GM19463 (cell line): ENCODE measurements at regions not wholly inside any gene's neighbourhood (a gene's known extent, or its start where the extent isn't known, plus 50 kb on each side); places are given as distances from the start of the nearest gene placed in this dataset.

ENCODE experiments used
- ATAC-seq: cut with Tn5 transposase; IDR thresholded peaks from one replicate; pipeline ENCODE4 v1.9.1; 2021; ENCODE audit warnings: mild to moderate bottlenecking, moderate library complexity; ENCODE audit not compliant: unreplicated experiment

DNA sequence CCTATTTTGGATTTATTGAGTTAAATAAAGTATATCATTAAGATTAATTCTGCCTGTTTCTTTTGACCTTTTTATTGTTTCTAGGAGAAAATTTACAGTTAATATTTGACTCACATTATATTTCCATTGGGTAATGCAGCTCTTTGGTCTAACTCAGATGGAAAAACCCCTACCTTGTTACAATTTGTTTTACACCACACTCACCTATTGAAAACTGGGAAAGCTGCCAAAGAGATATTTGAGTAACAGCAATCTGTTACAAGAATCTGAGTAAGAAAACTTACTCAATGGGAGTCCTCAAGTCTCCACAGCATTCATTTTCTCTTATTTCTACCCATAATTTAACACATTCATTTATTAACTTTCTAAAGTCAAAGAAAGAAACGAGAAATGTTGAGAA is 108.0 kb upstream of the TLL1 start:
- no peak for ATAC-seq

DNA sequence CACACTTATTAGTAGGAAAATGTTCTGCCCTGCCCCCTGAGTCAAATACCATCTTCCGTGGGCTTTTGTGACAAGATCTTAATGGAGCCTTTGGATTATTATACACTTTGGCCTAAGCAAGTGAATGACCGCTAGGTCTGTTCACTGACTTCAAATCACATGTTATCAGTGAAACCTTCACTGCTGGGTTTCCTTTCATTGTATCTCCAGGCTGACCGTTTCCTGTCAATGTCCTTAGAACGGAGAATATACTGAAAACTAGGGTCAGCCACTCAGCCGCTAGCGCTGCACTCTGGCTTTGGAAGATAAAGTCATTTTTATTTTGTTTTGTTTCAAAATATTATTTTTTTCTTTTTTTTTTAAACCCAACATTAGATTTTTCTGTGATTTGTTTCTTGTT is 107.0 kb upstream of the TLL1 start:
- no peak for ATAC-seq

DNA sequence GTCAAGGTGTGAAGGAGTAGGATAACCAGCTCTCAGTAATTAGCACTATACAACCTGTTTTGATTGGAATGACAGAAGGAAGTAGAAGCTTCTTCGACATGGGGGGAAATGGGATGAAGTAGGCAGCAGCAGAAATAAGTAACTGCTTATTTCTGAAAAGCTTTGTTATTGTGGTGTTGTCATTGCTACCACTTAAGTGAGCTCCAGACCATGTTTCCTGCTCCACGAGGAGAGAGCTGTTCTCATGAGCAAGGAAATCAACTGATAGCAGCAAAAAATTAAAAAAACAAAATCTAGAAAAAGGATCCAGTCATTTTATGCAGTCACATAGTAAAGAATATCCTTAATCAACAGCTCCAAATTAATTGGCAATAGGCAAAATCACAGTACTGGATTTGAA is 106.1 kb upstream of the TLL1 start:
- ATAC-seq = no peak

DNA sequence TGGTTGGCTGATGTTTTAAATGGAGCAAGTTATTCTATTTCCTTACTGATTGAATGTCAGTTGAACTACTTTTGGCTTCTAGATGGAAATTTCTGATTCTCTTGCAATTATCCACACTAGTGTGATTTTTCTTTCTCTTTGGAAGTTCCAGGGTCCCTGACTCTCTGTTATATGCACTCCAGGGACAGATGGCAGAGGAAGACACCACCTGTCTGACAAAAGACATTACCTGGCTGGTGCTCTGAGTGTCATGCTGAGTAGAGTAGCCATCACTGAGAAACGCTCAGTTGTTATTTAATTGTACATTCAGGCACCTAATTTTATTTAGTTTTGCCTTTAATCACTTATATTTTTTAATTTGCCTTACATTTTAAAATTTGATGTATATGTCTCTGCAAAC is 105.4 kb upstream of the TLL1 start:
- ATAC-seq = no peak

- ATAC-seq = no peak
Observed at GRCh38 chr4:165768281-165768680, 104.8 kb upstream of the TLL1 start.

- ATAC-seq = no peak
Observed at GRCh38 chr4:165774326-165774725, 98.7 kb upstream of the TLL1 start.

DNA sequence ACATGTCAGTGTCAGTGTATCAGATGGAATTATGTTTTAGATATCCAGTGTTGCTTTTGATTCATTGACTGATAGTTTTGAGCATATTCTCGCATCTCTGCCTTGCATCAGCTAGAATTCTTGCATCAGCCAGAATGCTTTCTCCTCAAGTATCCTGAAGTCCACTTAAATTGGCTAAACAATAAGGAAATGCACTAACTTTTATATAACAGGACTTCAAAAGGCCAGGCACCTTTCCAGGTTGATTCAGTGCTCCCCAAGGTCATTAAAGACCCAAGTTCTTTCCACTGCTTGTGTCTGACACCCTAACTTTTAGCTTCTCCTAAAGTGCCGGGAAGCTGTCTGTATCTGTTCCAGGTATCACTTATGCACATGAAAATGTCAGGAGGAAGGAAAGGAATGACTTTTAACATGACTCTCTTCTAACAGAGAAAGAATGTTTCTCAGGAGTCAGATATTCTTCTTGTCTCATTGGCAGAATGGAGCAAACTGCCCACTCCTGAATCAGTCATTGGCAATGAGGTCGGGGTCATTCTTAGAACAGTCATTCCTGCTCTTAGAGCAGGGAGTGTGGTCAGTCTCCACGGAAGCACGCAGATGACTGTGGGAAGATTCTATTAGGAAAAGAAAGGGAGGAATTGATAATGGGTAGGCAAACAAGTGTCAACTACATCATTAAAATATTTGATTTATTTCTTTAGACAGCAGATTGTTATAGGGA is 92.9 kb upstream of the TLL1 start:
- ATAC-seq = no peak

- ATAC-seq = no peak
Observed at GRCh38 chr4:165780735-165781134, 92.3 kb upstream of the TLL1 start.

DNA sequence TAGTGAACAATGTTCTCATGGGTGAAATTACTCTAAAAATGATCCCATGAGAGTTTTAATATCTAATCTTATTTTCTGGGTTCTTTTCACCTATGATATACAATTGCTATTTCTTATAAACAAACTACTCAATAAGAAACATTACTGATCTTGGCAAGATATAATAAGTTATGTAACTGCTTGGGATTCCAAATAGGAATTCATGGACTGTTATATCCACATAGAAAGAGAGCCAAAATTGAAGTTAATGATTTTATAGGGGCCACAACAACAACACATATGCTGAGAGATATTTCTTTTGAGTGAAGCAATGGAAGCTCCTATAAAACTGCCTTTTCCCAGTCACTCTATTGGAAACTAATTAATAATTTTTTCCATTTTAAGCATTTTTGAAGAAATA is 90.4 kb upstream of the TLL1 start:
- no peak for ATAC-seq

DNA sequence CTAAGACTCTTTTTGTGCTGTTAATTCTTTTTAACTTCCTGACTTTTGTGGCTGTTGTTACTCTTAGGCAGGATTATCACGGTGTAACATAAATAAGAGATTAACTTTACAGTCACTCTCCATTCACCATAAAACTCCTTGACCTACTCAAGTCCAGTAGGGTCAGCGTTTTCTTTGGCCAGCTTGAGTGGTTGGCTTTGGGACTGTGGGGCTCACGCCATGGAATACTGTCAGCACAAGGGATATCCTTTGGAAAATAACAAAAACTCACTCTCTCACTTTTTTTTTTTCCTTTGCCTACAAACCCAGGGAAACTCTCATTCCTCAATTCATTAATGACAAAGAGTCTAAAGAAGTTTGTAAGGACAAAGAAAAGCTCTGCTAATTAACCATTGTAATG is 89.4 kb upstream of the TLL1 start:
- ATAC-seq = no peak

- no peak for ATAC-seq
Observed at GRCh38 chr4:165784672-165785071, 88.4 kb upstream of the TLL1 start.

DNA sequence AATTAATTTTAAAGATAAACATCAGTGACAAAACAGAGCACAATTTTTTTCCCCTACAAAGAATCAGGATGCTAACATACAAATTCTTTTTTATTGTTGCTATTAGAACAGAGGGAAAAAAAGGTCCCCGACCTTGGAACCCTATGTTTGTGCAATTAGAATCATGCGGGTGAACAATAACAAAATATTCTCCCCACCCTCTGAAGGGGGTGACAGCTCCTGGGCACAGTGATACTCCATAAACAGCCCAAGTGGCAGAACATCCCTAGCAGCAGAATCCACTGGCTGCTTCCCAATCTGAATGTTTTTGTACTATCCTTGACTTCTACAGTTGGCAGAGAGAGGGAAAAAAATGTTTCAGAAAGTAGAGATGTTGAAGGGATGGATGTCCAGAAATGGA is 87.7 kb upstream of the TLL1 start:
- ATAC-seq = no peak

DNA sequence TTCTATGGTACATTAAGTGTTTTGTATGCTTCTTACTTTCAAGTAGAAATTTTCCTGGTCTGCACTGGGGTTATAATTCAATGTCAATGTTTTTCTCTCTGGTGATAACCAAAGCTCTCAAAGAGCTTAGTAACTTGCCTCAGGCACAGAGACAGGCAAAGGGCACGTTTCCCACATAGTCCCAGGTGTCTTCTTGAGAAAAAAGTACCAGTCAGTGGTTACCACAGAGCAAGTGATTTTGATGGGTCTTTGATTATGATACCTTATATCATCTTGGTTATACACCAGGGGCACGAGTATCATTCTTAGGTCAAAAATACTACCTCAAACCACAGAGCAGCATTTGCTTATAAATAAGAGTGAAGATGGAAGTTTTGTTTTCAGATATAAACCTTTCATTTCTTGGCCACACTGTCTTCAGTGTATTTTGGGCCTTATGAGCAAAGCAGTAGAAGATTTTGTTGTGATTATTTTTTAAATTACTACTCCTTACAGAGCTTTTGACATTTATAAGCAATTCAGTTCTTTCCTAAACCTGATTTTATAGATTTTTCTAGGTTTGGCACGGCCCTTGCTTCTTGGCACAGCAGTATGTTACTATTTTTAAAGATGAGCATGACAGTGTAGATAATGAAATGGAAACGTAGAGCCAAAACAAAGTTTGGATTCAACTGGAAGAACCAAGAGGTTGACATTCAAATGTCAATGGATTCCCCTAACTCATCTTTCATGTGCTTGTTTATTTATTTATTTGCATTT is 85.3 kb upstream of the TLL1 start:
- no peak for ATAC-seq

- no peak for ATAC-seq
Observed at GRCh38 chr4:165788686-165789463, 84.2 kb upstream of the TLL1 start.

- no peak for ATAC-seq
Observed at GRCh38 chr4:165793236-165793635, 79.8 kb upstream of the TLL1 start.

GRCh38 chr4:165794834-165795233 is 78.2 kb upstream of the TLL1 start:
- ATAC-seq = no peak

DNA sequence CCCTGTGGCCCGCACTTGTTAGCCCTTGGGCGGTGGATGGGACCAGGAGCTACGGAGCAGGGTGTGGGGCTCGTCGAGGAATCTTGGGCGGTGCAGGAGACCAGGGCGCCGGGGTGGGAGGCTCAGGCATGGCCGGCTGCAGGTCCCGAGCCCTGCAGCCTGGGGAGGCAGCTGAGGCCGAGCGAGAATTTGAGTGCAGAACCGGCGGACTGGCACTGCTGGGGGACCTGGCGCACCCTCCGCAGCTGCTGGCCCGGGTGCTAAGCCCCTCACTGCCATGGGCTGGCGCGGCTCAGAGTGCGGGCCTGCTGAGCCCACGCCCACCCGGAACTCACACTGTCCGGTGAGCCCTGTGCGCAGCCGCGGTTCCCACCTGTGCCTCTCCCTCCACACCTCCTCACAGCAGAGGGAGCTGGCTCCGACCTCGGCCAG is 73.6 kb upstream of the TLL1 start:
- no peak for ATAC-seq

DNA sequence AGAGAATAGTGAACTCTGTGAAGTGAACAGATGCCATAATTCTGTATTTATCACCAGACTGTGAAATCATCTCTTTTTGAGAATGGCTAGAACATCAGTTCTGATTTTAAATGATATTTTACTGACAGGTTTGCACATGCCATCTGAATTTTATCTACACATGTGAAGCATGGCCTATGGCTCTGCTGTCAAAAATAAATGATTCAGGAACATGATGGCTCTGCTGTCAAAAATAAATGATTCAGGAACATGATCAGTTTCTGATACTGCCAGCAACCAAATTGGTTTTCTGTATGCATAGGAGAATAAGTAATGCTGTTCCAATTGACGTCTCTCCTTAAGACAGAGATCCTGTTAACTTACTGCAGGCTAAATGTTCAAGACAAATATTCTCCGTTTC is 70.6 kb upstream of the TLL1 start:
- ATAC-seq = no peak

DNA sequence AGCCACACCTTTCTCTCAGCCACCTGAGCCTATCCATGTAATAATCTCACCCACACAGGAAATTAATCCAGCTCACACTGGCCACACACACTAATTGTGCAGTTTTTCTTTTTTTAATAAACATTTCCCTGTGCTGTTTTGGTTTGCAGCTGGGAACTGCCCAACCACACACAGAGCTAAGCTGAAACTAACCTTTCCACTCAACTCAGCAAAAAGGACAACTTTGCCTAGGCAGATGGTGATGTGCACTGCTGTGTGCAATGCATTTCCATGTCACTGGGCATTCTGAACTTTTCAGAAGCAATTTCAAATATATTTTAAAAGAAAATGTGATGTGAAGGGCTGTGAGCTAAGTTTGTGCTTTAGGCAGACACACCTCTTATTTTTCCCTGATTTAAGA is 70.0 kb upstream of the TLL1 start:
- no peak for ATAC-seq

DNA sequence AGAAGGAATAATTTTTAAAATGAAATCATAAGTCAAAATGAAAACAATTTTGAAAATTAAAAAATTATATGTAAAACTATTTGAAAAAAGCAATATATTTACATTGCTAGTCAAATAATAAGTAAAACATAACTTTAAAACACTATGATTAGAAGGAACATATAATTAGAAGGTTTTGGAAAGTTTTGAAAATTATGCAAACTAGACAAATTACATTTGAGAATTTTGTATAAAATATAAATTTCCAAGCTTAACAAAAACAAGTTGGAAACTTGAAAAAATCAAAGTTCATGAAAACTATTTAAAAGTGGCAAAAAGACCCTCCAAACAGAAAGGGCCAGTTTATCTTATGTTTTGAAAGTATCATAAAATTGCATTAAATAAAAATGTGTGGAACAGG is 67.6 kb upstream of the TLL1 start:
- no peak for ATAC-seq

DNA sequence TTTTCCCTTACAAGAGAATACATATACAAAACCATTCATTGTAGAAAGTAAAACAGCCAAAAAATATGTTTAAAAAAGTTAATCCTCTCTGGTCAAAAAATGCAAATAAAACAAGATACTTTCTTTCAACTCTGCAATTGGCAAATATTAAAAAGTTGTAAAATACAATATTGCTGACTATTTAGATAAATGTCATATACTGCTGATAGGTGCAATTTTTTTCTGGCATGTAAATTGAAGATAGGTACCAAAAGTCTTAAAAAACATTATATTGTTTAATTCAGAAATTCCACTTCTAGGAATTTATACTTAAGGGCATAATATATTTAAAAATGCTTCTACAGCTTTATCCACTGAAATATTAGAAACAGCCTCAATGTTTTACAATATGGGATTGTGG is 66.4 kb upstream of the TLL1 start:
- ATAC-seq = no peak

GRCh38 chr4:165810726-165811125 is 62.3 kb upstream of the TLL1 start:
- ATAC-seq = no peak
